ENCODE measurements at regions not wholly inside any gene's neighbourhood (a gene's known extent, or its start where the extent isn't known, plus 50 kb on each side); places are given as distances from the start of the nearest gene placed in this dataset.

- H3K4me3 ChIP-seq (ENCODE audit: low read length): no peak overlapping the region
- TF ChIP-seq CTCF (conservative IDR thresholded peaks at IDR 0.05; ENCODE audit: low read length): no peak
- DNase-seq (ENCODE audit: low read depth): no peak
Measured at GRCh38 chrX:20654596-20655106, 387.9 kb upstream of the RPS6KA3 start.

DNA sequence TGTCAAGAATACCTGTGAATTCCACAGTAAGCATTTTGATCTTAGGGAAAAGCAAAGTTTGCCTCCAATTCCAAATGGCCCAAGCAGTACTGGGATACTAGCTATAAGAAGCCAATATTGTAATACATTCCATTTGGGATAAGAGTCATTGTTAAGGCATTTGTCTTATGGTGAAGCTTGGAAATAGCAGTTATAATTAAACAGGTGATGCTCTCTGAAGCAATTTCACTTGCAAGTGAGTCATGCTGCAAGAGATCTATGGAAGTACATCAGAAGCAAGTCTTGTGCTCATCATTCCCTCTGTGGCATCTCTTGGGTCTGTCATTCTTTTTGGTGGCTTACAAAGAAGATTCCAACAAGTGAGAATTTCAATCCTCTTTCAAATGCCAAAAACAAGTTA is 386.4 kb upstream of the RPS6KA3 start:
- peak; percentile 25 for DNase-seq (ENCODE audit: low read depth)
- no peak for TF ChIP-seq CTCF (conservative IDR thresholded peaks at IDR 0.05; ENCODE audit: low read length)
- no peak overlapping the region for H3K4me3 ChIP-seq (ENCODE audit: low read length)

DNA sequence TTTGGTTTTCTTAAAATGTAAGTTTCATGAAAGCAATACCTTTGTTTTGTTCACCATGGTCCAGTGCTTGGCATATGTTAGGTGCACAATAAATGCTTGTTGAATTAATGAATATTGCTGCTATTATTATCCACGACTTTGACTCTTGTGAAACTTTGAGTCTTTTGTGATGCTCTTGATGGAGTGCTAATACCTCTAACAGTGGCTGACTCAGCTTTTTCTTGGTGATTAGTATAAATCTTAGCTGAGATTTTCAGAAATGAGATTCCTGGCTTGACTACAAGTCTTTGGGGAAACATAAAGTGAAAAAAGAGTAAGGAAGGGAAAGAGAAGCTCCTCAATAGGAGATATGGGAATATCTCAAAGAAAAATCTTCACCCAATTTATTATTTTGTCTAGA is 375.2 kb upstream of the RPS6KA3 start:
- no peak for TF ChIP-seq CTCF (conservative IDR thresholded peaks at IDR 0.05; ENCODE audit: low read length)

GRCh38 chrX:20639115-20639514 is 372.4 kb upstream of the RPS6KA3 start:
- TF ChIP-seq CTCF (conservative IDR thresholded peaks at IDR 0.05; ENCODE audit: low read length): no peak
- DNase-seq (ENCODE audit: low read depth): no peak
- no peak overlapping the region for H3K4me3 ChIP-seq (ENCODE audit: low read length)

More for the DNA sequence above, 375.2 kb upstream of the RPS6KA3 start:
- DNase-seq (ENCODE audit: low read depth): no peak
- no peak overlapping the region for H3K4me3 ChIP-seq (ENCODE audit: low read length)

DNA sequence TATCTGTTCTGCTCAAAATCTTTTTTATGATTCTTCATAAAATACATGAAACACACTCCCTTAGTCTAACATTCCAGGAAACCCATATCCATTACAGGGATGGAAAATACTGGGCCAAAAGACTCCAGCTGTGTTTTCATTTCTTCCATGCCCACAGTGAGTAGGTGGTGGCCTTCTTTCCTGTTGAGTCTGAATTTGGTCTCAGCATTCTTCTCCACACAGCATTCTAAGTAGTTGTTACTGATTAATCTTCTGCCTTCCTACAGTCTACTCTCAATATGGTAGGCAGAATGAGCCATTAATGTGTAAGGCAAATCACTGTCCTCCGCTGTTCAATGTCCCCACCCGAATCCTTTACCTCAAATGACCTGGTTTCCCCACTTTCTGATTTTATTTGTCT is 370.6 kb upstream of the RPS6KA3 start:
- no peak for TF ChIP-seq CTCF (conservative IDR thresholded peaks at IDR 0.05; ENCODE audit: low read length)
- H3K4me3 ChIP-seq (ENCODE audit: low read length): no peak overlapping the region
- DNase-seq (ENCODE audit: low read depth): peak; percentile 6

- no peak for DNase-seq (ENCODE audit: low read depth)
Measured at GRCh38 chrX:20633451-20633850, 366.7 kb upstream of the RPS6KA3 start.

More at GRCh38 chrX:20633451-20633850, 366.7 kb upstream of the RPS6KA3 start:
- H3K4me3 ChIP-seq (ENCODE audit: low read length): no peak overlapping the region
- no peak for TF ChIP-seq CTCF (conservative IDR thresholded peaks at IDR 0.05; ENCODE audit: low read length)

All from AG10803 (cell line).